ENCODE measurements at regions not wholly inside any gene's neighbourhood (a gene's known extent, or its start where the extent isn't known, plus 50 kb on each side); places are given as distances from the start of the nearest gene placed in this dataset.

DNA sequence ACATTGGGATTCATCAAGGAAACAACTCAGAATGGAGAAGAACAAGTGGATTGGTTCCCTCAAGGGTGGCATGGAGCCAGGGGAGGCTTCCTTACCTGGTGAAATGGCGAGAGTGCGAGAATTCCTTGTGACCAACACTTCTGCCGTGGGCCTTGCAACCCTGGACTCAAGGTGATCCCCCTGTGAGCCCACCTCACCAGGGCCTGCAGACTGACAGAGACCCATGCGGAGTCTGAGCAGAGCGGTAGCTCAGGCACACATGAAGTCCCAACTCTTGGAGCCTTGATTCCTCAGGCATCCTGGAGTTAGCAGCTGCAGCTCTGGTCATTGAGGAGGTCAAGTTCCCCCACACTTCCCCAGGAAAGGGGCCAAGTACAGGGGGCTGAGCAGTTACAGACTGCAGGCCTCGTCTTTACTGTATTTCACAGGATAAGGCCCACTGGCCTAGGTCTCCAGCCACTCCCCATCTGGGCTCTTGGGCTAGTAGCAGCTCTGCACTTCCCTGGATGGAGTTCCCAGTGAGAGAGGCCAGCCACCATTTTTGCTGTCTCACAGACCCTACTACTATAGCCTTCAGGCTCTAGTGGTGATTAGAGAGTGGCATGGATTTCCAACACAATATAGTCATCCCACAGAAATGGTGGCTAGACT, 269.5 kb upstream of the DCBLD2 start:
- TF ChIP-seq, protein P1, sequence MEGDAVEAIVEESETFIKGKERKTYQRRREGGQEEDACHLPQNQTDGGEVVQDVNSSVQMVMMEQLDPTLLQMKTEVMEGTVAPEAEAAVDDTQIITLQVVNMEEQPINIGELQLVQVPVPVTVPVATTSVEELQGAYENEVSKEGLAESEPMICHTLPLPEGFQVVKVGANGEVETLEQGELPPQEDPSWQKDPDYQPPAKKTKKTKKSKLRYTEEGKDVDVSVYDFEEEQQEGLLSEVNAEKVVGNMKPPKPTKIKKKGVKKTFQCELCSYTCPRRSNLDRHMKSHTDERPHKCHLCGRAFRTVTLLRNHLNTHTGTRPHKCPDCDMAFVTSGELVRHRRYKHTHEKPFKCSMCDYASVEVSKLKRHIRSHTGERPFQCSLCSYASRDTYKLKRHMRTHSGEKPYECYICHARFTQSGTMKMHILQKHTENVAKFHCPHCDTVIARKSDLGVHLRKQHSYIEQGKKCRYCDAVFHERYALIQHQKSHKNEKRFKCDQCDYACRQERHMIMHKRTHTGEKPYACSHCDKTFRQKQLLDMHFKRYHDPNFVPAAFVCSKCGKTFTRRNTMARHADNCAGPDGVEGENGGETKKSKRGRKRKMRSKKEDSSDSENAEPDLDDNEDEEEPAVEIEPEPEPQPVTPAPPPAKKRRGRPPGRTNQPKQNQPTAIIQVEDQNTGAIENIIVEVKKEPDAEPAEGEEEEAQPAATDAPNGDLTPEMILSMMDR (IDR thresholded peaks at IDR 0.05) = no peak
- no peak for TF ChIP-seq POLR2A (IDR thresholded peaks at IDR 0.05)

Data from Peyer's patch (tissue), 4 donors.